Sigmoid colon (tissue), 6 donors: ENCODE measurements at regions not wholly inside any gene's neighbourhood (a gene's known extent, or its start where the extent isn't known, plus 50 kb on each side); places are given as distances from the start of the nearest gene placed in this dataset.

Experiments
- DNase-seq: peaks from one replicate; pipeline ENCODE4 v3.0.0-alpha.2; 2019
- H3K27ac ChIP-seq, 4 donors: fragments of 200-600 bp; sonication (generic); one replicate each; pipeline ENCODE4 v1.5.1; 2016 to 2019; ENCODE audit warnings: mild to moderate bottlenecking in 1 of 4
- H3K27me3 ChIP-seq, 3 donors: fragments of 200-600 bp; sonication (generic); one replicate each; pipeline ENCODE4 v1.5.1; 2019; ENCODE audit warnings: mild to moderate bottlenecking in 1 of 3
- H3K36me3 ChIP-seq, 4 donors: fragments of 200-600 bp; sonication (generic); one replicate each; pipeline ENCODE4 v1.5.1; 2016 to 2019
- H3K4me1 ChIP-seq, 4 donors: fragments of 200-600 bp; sonication (generic); one replicate each; pipeline ENCODE4 v1.5.1; 2017 to 2019
- H3K4me3 ChIP-seq, 4 donors: fragments of 200-600 bp; sonication (generic); one replicate each; pipeline ENCODE4 v1.5.1; 2017 to 2019; ENCODE audit warnings: mild to moderate bottlenecking in 2 of 4, moderate library complexity in 1 of 4
- H3K9me3 ChIP-seq, 4 donors: fragments of 200-600 bp in 3 of 4; sonication (generic) in 3 of 4; one replicate each; pipeline versions ENCODE4 v1.5.1 to v1.6.1; 2013 to 2019
- EP300 ChIP-seq, 4 donors: sonication (generic); formaldehyde crosslinking; IDR thresholded peaks; one replicate each; pipeline ENCODE4 v1.6.1; 2017; ENCODE audit warnings: antibody characterized with exemption in 4 of 4
- POLR2A ChIP-seq, 2 donors: fragments of 450-650 bp; IDR thresholded peaks; one replicate each; pipeline ENCODE4 v1.6.1; 2016; ENCODE audit warnings: antibody characterized with exemption in 2 of 2, mild to moderate bottlenecking in 2 of 2, moderate library complexity in 2 of 2
- POLR2AphosphoS5 ChIP-seq, 4 donors: sonication (generic); formaldehyde crosslinking; IDR thresholded peaks; one replicate each; pipeline ENCODE4 v1.6.1; 2017; ENCODE audit warnings: antibody characterized with exemption in 4 of 4
- WGBS, 2 donors: extraction: QIAGEN DNeasy Blood & Tissue Kit; methylation state at CpG; one replicate each; pipeline ENCODE4 v1.1.7; 2013; 5-methylcytosine and 5-hydroxymethylcytosine counted together
- intact Hi-C: fragments of 100-400 bp; cut with DNase I; formaldehyde crosslinking; loops from one replicate; pipeline ENCODE4 v1.15.1; 2023
- TF ChIP-seq, protein P1 (sequence below), 4 experiments: fragments of 450-650 bp in 3 of 4; fragments of 200-600 bp in 1 of 4; IDR thresholded peaks; one replicate each; pipeline ENCODE4 v1.5.1; 2016 to 2019; ENCODE audit warnings: antibody characterized with exemption in 4 of 4, mild to moderate bottlenecking in 3 of 4, moderate library complexity in 2 of 4
- donor health status: healthy with polysubstance abuse.
- donor health status: healthy.

DNA sequence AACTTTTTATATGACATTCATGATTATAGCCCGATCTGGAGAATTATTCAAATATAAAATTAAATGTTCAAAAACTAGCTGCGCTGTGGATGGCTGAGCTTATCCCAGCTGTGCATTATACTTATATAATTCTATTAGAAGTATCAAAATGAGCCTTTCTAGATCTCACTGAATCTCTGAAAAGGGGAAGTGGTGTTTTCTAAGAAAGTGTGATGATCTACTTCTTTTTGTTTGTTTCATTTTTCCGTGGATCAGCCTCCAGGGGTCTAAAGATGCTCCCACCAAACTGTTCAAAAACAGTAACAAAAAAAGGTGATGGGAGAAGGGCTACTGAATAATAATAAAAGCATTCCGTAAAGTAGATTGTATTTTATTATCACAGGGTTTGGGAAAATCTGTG lies 411.3 kb upstream of the PSMD7 start:
- Histone ChIP-seq H3K27me3 (peaks cover 0 to 14% (median 0%) of the 10 kb centered on the region in 3 donors), H3K27ac (no peak overlapping the region), H3K9me3 (no peaks in the 10 kb centered on the region), H3K36me3 (no peaks in the 10 kb centered on the region), H3K4me1 (no peaks in the 10 kb centered on the region), H3K4me3 (no peak overlapping the region)
- TF ChIP-seq POLR2AphosphoS5 (IDR thresholded peaks at IDR 0.05) (no peak), EP300 (IDR thresholded peaks at IDR 0.05) (no peak), POLR2A (IDR thresholded peaks at IDR 0.05) (no peak)
- TF ChIP-seq, protein P1, sequence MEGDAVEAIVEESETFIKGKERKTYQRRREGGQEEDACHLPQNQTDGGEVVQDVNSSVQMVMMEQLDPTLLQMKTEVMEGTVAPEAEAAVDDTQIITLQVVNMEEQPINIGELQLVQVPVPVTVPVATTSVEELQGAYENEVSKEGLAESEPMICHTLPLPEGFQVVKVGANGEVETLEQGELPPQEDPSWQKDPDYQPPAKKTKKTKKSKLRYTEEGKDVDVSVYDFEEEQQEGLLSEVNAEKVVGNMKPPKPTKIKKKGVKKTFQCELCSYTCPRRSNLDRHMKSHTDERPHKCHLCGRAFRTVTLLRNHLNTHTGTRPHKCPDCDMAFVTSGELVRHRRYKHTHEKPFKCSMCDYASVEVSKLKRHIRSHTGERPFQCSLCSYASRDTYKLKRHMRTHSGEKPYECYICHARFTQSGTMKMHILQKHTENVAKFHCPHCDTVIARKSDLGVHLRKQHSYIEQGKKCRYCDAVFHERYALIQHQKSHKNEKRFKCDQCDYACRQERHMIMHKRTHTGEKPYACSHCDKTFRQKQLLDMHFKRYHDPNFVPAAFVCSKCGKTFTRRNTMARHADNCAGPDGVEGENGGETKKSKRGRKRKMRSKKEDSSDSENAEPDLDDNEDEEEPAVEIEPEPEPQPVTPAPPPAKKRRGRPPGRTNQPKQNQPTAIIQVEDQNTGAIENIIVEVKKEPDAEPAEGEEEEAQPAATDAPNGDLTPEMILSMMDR (IDR thresholded peaks at IDR 0.05): no peak
- intact Hi-C loops: no loop called here
- no peak for DNase-seq
- WGBS, 2 donors: 83 to 87% methylated on average over 4 of the region's 4 CpGs

GRCh38 chr16:73883841-73884240 lies 412.8 kb upstream of the PSMD7 start:
- Histone ChIP-seq H3K36me3 (no peaks in the 10 kb centered on the region), H3K9me3 (no peaks in the 10 kb centered on the region), H3K27ac (no peak overlapping the region), H3K4me1 (no peaks in the 10 kb centered on the region), H3K27me3 (peaks cover 0 to under 1% (median 0%) of the 10 kb centered on the region in 3 donors), H3K4me3 (no peak overlapping the region)
- 91 to 93% methylated on average over 3 of the region's 3 CpGs for WGBS, 2 donors
- no peak for TF ChIP-seq POLR2AphosphoS5 (IDR thresholded peaks at IDR 0.05)
- TF ChIP-seq, protein P1 (IDR thresholded peaks at IDR 0.05): no peak
- TF ChIP-seq POLR2A (IDR thresholded peaks at IDR 0.05): no peak
- no peak for TF ChIP-seq EP300 (IDR thresholded peaks at IDR 0.05)
- intact Hi-C loops: loop anchor here (5.0 kb wide), 1 partner anchor 1382 kb away; no protein-coding TSS in a partner anchor
- no peak for DNase-seq

GRCh38 chr16:73883126-73883525 lies 413.5 kb upstream of the PSMD7 start:
- DNase-seq: no peak
- 62 to 71% methylated on average over 2 of the region's 2 CpGs for WGBS, 2 donors
- no peaks in the 10 kb centered on the region for H3K4me1 ChIP-seq
- no peaks in the 10 kb centered on the region for H3K36me3 ChIP-seq
- no peaks in the 10 kb centered on the region for H3K27me3 ChIP-seq
- no peak overlapping the region for H3K4me3 ChIP-seq
- intact Hi-C loops: loop anchor here (5.0 kb wide), 1 partner anchor 1381 kb away; no protein-coding TSS in a partner anchor
- no peaks in the 10 kb centered on the region for H3K9me3 ChIP-seq
- no peak overlapping the region for H3K27ac ChIP-seq
- TF ChIP-seq POLR2AphosphoS5 (IDR thresholded peaks at IDR 0.05): no peak
- no peak for TF ChIP-seq POLR2A (IDR thresholded peaks at IDR 0.05)
- TF ChIP-seq, protein P1 (IDR thresholded peaks at IDR 0.05): no peak
- TF ChIP-seq EP300 (IDR thresholded peaks at IDR 0.05): no peak

DNA sequence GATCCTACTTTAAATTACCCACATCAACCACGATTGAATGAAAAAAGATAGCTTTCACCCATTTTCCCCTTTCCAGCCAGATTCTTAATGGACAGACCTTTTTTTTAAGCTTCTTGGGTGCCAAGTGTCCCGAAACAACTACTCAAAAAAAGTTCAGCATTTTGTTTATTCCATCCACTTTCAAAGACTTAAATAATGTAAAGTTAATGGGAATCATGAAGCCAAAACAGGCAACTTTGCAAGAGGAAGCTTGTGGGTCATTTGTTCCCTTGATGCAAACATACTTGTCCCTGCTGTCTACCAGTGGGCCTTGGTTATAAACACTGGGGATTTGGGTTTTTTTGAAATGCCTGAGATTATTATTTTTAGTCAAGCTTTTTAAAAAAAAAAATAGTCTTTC lies 414.0 kb upstream of the PSMD7 start:
- no peak for TF ChIP-seq POLR2A (IDR thresholded peaks at IDR 0.05)
- TF ChIP-seq, protein P1 (IDR thresholded peaks at IDR 0.05): no peak
- TF ChIP-seq POLR2AphosphoS5 (IDR thresholded peaks at IDR 0.05): no peak
- TF ChIP-seq EP300 (IDR thresholded peaks at IDR 0.05): no peak
- Histone ChIP-seq H3K4me3 (no peak overlapping the region), H3K4me1 (no peaks in the 10 kb centered on the region), H3K27me3 (no peaks in the 10 kb centered on the region), H3K9me3 (no peaks in the 10 kb centered on the region), H3K36me3 (no peaks in the 10 kb centered on the region), H3K27ac (no peak overlapping the region)
- no peak for DNase-seq
- 78 to 80% methylated on average over 2 of the region's 2 CpGs for WGBS, 2 donors
- intact Hi-C loops: loop anchor here (5.0 kb wide), 1 partner anchor 1380 kb away; no protein-coding TSS in a partner anchor

- H3K4me3 ChIP-seq: no peak overlapping the region
- no peaks in the 10 kb centered on the region for H3K4me1 ChIP-seq
- TF ChIP-seq POLR2A (IDR thresholded peaks at IDR 0.05) (no peak), EP300 (IDR thresholded peaks at IDR 0.05) (no peak), POLR2AphosphoS5 (IDR thresholded peaks at IDR 0.05) (no peak)
- TF ChIP-seq, protein P1 (IDR thresholded peaks at IDR 0.05): no peak
- no peak overlapping the region for H3K27ac ChIP-seq
- WGBS, 2 donors: 36 to 59% methylated on average over 7 of the region's 7 CpGs
- no peak for DNase-seq
- no peaks in the 10 kb centered on the region for H3K27me3 ChIP-seq
- no peaks in the 10 kb centered on the region for H3K9me3 ChIP-seq
- H3K36me3 ChIP-seq: no peaks in the 10 kb centered on the region
- intact Hi-C loops: loop anchor here (5.0 kb wide), 1 partner anchor 1380 kb away; no protein-coding TSS in a partner anchor
Observed at GRCh38 chr16:73882033-73882432, 414.6 kb upstream of the PSMD7 start.
